Upper lobe of left lung (tissue), 6 donors: ENCODE measurements at regions not wholly inside any gene's neighbourhood (a gene's known extent, or its start where the extent isn't known, plus 50 kb on each side); places are given as distances from the start of the nearest gene placed in this dataset.

Experiments
- ATAC-seq, 2 donors: fragments of 200-7000 bp; cut with Tn5 transposase; one replicate each; pipeline ENCODE4 v1.9.1; 2022; ENCODE audit warnings: mild to moderate bottlenecking in 2 of 2, moderate library complexity in 2 of 2; ENCODE audit not compliant: low FRiP score in 2 of 2
- DNase-seq, 2 donors: peaks; one replicate each; pipeline ENCODE4 v3.0.0-alpha.2; 2019 to 2020
- H3K27ac ChIP-seq, 4 donors: fragments of 200-600 bp; sonication (generic); one replicate each; pipeline ENCODE4 v1.5.1; 2016 to 2019
- H3K27me3 ChIP-seq, 4 donors: fragments of 200-600 bp; sonication (generic); one replicate each; pipeline ENCODE4 v1.5.1; 2017 to 2019
- H3K36me3 ChIP-seq, 4 donors: fragments of 200-600 bp; sonication (generic); one replicate each; pipeline ENCODE4 v1.5.1; 2016 to 2019
- H3K4me1 ChIP-seq, 4 donors: fragments of 200-600 bp; sonication (generic); one replicate each; pipeline ENCODE4 v1.5.1; 2018 to 2019
- H3K4me3 ChIP-seq, 4 donors: fragments of 200-600 bp; sonication (generic); one replicate each; pipeline ENCODE4 v1.5.1; 2017 to 2019; ENCODE audit warnings: mild to moderate bottlenecking in 2 of 4, moderate library complexity in 1 of 4
- H3K9me3 ChIP-seq, 4 donors: fragments of 200-600 bp; sonication (generic); one replicate each; pipeline ENCODE4 v1.5.1; 2018 to 2019
- CTCF ChIP-seq, 6 experiments: fragments of 450-650 bp in 4 of 6; fragments of 200-600 bp in 2 of 6; sonication (generic) in 2 of 6; IDR thresholded peaks; one replicate each; pipeline ENCODE4 v1.5.1; 2016 to 2019; ENCODE audit warnings: antibody characterized with exemption in 6 of 6
- EP300 ChIP-seq, 4 donors: sonication (generic); formaldehyde crosslinking; IDR thresholded peaks; one replicate each; pipeline ENCODE4 v1.5.1; 2017; ENCODE audit warnings: antibody characterized with exemption in 4 of 4, control low read depth in 2 of 4
- POLR2A ChIP-seq, 4 donors: fragments of 450-650 bp; IDR thresholded peaks; one replicate each; pipeline ENCODE4 v1.5.1; 2016 to 2017; ENCODE audit warnings: antibody characterized with exemption in 4 of 4, mild to moderate bottlenecking in 2 of 4
- POLR2AphosphoS5 ChIP-seq, 2 donors: sonication (generic); formaldehyde crosslinking; IDR thresholded peaks; one replicate each; pipeline ENCODE4 v1.5.1; 2017; ENCODE audit warnings: antibody characterized with exemption in 2 of 2
- WGBS, 2 donors: methylation state at CpG; one replicate each; pipeline ENCODE4 v1.1.5; 2017 to 2018; 5-methylcytosine and 5-hydroxymethylcytosine counted together
- donor health status: DM: no; HTN: no; CAD: no; lungs with moderate emphysema.
- donor health status: DM: no; HTN: yes; CAD: no; lungs with severe emphysema.

GRCh38 chr1:223034270-223034798, 108.7 kb downstream of the TLR5 start:
- no peaks in the 10 kb centered on the region for H3K4me1 ChIP-seq
- ATAC-seq (no peak), DNase-seq (no peak)
- no peak overlapping the region for H3K4me3 ChIP-seq
- WGBS, 2 donors = 90 to 92% methylated on average over 5 of the region's 5 CpGs
- H3K27ac ChIP-seq = no peak overlapping the region
- H3K9me3 ChIP-seq = no peaks in the 10 kb centered on the region
- no peaks in the 10 kb centered on the region for H3K36me3 ChIP-seq
- H3K27me3 ChIP-seq = no peaks in the 10 kb centered on the region
- TF ChIP-seq CTCF (IDR thresholded peaks at IDR 0.05) (no peak), POLR2AphosphoS5 (IDR thresholded peaks at IDR 0.05) (no peak), EP300 (IDR thresholded peaks at IDR 0.05) (no peak), POLR2A (IDR thresholded peaks at IDR 0.05) (no peak)

- DNase-seq = no peak
- no peak overlapping the region for H3K4me3 ChIP-seq
- H3K27me3 ChIP-seq = no peaks in the 10 kb centered on the region
- WGBS, 2 donors = 74 to 75% methylated on average over 11 of the region's 11 CpGs
- ATAC-seq = no peak
- H3K4me1 ChIP-seq = no peaks in the 10 kb centered on the region
- H3K9me3 ChIP-seq = no peaks in the 10 kb centered on the region
- TF ChIP-seq EP300 (IDR thresholded peaks at IDR 0.05) = no peak
- no peak for TF ChIP-seq CTCF (IDR thresholded peaks at IDR 0.05)
- no peak for TF ChIP-seq POLR2AphosphoS5 (IDR thresholded peaks at IDR 0.05)
- TF ChIP-seq POLR2A (IDR thresholded peaks at IDR 0.05) = no peak
- no peak overlapping the region for H3K27ac ChIP-seq
- no peaks in the 10 kb centered on the region for H3K36me3 ChIP-seq
Observed at GRCh38 chr1:223035724-223036478, 107.1 kb downstream of the TLR5 start.

- Histone ChIP-seq H3K4me1 (peaks cover 0 to 3% (median 1%) of the 10 kb centered on the region in 4 donors), H3K4me3 (no peak overlapping the region), H3K27me3 (no peaks in the 10 kb centered on the region), H3K27ac (no peak overlapping the region), H3K9me3 (no peaks in the 10 kb centered on the region), H3K36me3 (no peaks in the 10 kb centered on the region)
- DNase-seq = no peak
- WGBS, 2 donors = 93 to 94% methylated on average over 6 of the region's 6 CpGs
- TF ChIP-seq EP300 (IDR thresholded peaks at IDR 0.05) (no peak), CTCF (IDR thresholded peaks at IDR 0.05) (no peak), POLR2A (IDR thresholded peaks at IDR 0.05) (no peak), POLR2AphosphoS5 (IDR thresholded peaks at IDR 0.05) (no peak)
- no peak for ATAC-seq
Observed at GRCh38 chr1:223036479-223036845, 106.6 kb downstream of the TLR5 start.

- DNase-seq (no peak), ATAC-seq (no peak)
- no peak overlapping the region for H3K27ac ChIP-seq
- 83 to 89% methylated on average over 7 to 9 of the region's 9 CpGs for WGBS, 2 donors
- H3K36me3 ChIP-seq = no peaks in the 10 kb centered on the region
- H3K4me1 ChIP-seq = peaks cover 0 to 6% (median 2%) of the 10 kb centered on the region in 4 donors
- H3K9me3 ChIP-seq = no peaks in the 10 kb centered on the region
- H3K4me3 ChIP-seq = no peak overlapping the region
- H3K27me3 ChIP-seq = no peaks in the 10 kb centered on the region
- TF ChIP-seq POLR2AphosphoS5 (IDR thresholded peaks at IDR 0.05) (no peak), CTCF (IDR thresholded peaks at IDR 0.05) (no peak), POLR2A (IDR thresholded peaks at IDR 0.05) (no peak), EP300 (IDR thresholded peaks at IDR 0.05) (no peak)
Observed at GRCh38 chr1:223037845-223038244, 105.2 kb downstream of the TLR5 start.
